Hepatocyte (in vitro differentiated cells): ENCODE measurements at regions not wholly inside any gene's neighbourhood (a gene's known extent, or its start where the extent isn't known, plus 50 kb on each side); places are given as distances from the start of the nearest gene placed in this dataset.

Experiments used
- DNase-seq: peaks from one replicate; pipeline ENCODE4 v3.0.0-alpha.2; 2016; ENCODE audit warnings: low spot score
- H2AFZ ChIP-seq: fragments of 200-600 bp; sonication (generic); 2 replicates; pipeline ENCODE4 v1.6.0; 2016; ENCODE audit warnings: antibody characterized with exemption, mild to moderate bottlenecking
- H3K27ac ChIP-seq: fragments of 200-600 bp; sonication (generic); 2 replicates; pipeline ENCODE4 v1.5.1; 2016; ENCODE audit warnings: mild to moderate bottlenecking
- H3K27me3 ChIP-seq: fragments of 200-600 bp; sonication (generic); 2 replicates; pipeline ENCODE4 v1.6.1; 2016
- H3K36me3 ChIP-seq: fragments of 200-600 bp; sonication (generic); replicated peaks from 2 replicates; pipeline ENCODE4 v1.5.1; 2016; ENCODE audit warnings: low read depth; ENCODE audit not compliant: insufficient read depth
- H3K4me1 ChIP-seq: fragments of 200-600 bp; sonication (generic); 2 replicates; pipeline ENCODE4 v1.5.1; 2016; ENCODE audit warnings: mild to moderate bottlenecking, moderate library complexity; ENCODE audit not compliant: insufficient read depth
- H3K4me2 ChIP-seq: fragments of 200-600 bp; sonication (generic); 2 replicates; pipeline ENCODE4 v1.6.0; 2016
- H3K4me3 ChIP-seq: fragments of 200-600 bp; sonication (generic); 2 replicates; pipeline ENCODE4 v1.5.1; 2016; ENCODE audit warnings: mild to moderate bottlenecking
- H3K79me2 ChIP-seq: fragments of 200-600 bp; sonication (generic); 2 replicates; pipeline ENCODE4 v1.6.0; 2017; ENCODE audit warnings: mild to moderate bottlenecking
- H3K9me2 ChIP-seq: fragments of 200-600 bp; sonication (generic); replicated peaks from 2 replicates; pipeline ENCODE4 v1.6.0; 2017; ENCODE audit warnings: mild to moderate bottlenecking; ENCODE audit not compliant: insufficient read depth
- H3K9me3 ChIP-seq: fragments of 200-600 bp; sonication (generic); 2 replicates; pipeline ENCODE4 v1.5.1; 2016; ENCODE audit warnings: low read depth, mild to moderate bottlenecking
- H4K20me1 ChIP-seq: fragments of 200-600 bp; sonication (generic); 2 replicates; pipeline ENCODE4 v1.6.0; 2016; ENCODE audit warnings: mild to moderate bottlenecking; ENCODE audit not compliant: insufficient read depth, poor library complexity, severe bottlenecking
- EZH2 ChIP-seq: fragments of 200-600 bp; sonication (generic); IDR thresholded peaks from 2 replicates; pipeline ENCODE4 v1.6.1; 2016; ENCODE audit warnings: antibody characterized with exemption, mild to moderate bottlenecking, borderline replicate concordance
- EZH2phosphoT487 ChIP-seq: fragments of 200-600 bp; sonication (generic); IDR thresholded peaks from one replicate; pipeline ENCODE4 v1.6.1; 2018; ENCODE audit warnings: antibody characterized with exemption, mild to moderate bottlenecking, low read depth, moderate library complexity; ENCODE audit not compliant: unreplicated experiment, severe bottlenecking
- WGBS: methylation state at CpG from one replicate; pipeline ENCODE4 v1.1.6; 2016; ENCODE audit warnings: low lambda C conversion rate; ENCODE audit errors: missing lambda C conversion rate; 5-methylcytosine and 5-hydroxymethylcytosine counted together
- TF ChIP-seq, protein P1 (sequence below): fragments of 200-600 bp; sonication (generic); IDR thresholded peaks from 2 replicates; pipeline ENCODE4 v1.5.1; 2016; ENCODE audit warnings: antibody characterized with exemption, mild to moderate bottlenecking; ENCODE audit not compliant: poor library complexity

DNA sequence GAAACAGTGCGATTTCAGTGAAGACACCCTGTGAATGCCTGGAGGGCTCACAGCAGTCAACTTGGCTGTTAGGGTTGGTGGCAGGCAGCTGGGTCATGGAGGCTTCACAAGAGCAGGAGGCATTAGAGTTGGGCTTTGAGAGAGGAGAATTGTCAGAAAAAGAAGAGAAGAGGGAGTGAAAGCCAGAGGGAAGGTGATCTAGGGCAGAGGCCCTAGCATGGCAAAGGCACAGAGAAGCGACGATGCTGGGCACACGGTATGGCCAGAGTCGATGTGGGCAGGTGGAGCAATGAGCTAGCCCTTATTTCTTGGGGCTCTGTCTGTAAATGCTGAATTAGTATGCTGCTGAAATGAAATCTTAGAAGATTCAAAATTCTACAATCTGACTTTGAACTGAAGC lies 52.6 kb upstream of the OLFM4 start:
- Histone ChIP-seq H3K27me3 (no peaks in the 10 kb centered on the region), H3K9me2 (no peaks in the 10 kb centered on the region), H4K20me1 (no peaks in the 10 kb centered on the region), H3K4me3 (no peak overlapping the region), H3K79me2 (no peaks in the 10 kb centered on the region), H2AFZ (no peak overlapping the region), H3K4me1 (no peaks in the 10 kb centered on the region), H3K27ac (no peak overlapping the region), H3K36me3 (no peaks in the 10 kb centered on the region), H3K9me3 (no peaks in the 10 kb centered on the region), H3K4me2 (no peak overlapping the region)
- no peak for TF ChIP-seq EZH2phosphoT487
- TF ChIP-seq EZH2, result no peak
- TF ChIP-seq, protein P1, sequence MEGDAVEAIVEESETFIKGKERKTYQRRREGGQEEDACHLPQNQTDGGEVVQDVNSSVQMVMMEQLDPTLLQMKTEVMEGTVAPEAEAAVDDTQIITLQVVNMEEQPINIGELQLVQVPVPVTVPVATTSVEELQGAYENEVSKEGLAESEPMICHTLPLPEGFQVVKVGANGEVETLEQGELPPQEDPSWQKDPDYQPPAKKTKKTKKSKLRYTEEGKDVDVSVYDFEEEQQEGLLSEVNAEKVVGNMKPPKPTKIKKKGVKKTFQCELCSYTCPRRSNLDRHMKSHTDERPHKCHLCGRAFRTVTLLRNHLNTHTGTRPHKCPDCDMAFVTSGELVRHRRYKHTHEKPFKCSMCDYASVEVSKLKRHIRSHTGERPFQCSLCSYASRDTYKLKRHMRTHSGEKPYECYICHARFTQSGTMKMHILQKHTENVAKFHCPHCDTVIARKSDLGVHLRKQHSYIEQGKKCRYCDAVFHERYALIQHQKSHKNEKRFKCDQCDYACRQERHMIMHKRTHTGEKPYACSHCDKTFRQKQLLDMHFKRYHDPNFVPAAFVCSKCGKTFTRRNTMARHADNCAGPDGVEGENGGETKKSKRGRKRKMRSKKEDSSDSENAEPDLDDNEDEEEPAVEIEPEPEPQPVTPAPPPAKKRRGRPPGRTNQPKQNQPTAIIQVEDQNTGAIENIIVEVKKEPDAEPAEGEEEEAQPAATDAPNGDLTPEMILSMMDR, result no peak
- no peak for DNase-seq
- WGBS, result 94% methylated on average over 5 of the region's 5 CpGs

DNA sequence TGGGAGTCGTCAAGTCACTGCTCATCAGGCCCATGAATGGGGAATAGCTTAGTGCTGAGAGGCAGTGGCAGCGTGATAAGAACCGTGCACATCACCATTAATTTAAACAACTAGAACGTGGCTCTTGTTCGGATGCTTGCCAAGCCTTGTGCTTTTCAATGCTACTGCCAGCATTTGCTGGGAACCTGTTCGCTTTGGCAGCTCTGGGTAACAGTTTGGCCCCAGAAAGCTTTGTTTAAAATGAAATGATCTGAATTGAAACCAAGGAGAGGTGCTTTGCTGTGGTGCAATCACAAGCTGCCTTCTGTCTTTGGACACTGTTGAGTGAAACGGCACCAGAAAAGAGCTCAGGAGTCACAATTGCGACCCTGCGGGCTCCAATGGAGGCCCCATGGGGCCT lies 53.5 kb upstream of the OLFM4 start:
- Histone ChIP-seq H3K4me2 (no peak overlapping the region), H2AFZ (no peak overlapping the region), H3K27me3 (no peaks in the 10 kb centered on the region), H3K9me2 (no peaks in the 10 kb centered on the region), H3K4me1 (no peaks in the 10 kb centered on the region), H4K20me1 (no peaks in the 10 kb centered on the region), H3K4me3 (no peak overlapping the region), H3K9me3 (no peaks in the 10 kb centered on the region), H3K36me3 (no peaks in the 10 kb centered on the region), H3K79me2 (no peaks in the 10 kb centered on the region), H3K27ac (no peak overlapping the region)
- WGBS, result 81% methylated on average over 9 of the region's 9 CpGs
- DNase-seq, result no peak
- TF ChIP-seq EZH2 (no peak), EZH2phosphoT487 (no peak)
- TF ChIP-seq, protein P1, result no peak

DNA sequence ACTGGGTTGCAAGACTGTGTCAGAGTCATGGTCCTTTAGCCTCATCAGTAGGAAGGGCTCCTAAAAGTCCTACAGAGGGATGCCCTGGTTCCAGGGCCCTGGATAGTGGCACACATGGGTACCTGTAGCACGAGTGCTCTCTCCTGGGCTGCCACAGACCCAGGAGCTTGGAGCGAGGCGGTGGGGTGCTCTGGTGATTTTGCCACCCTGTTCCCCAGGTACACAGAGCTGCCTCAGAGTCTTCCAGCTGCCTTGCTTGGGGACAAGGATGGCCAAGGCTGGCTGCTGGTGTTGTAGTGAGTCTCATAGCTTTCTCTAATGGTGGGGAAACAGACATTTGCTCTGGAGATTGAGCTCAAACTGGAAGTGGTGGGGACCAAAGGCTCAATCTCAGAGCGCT lies 53.9 kb upstream of the OLFM4 start:
- Histone ChIP-seq H3K4me1 (no peaks in the 10 kb centered on the region), H3K4me3 (no peak overlapping the region), H3K79me2 (no peaks in the 10 kb centered on the region), H3K9me3 (no peaks in the 10 kb centered on the region), H4K20me1 (no peaks in the 10 kb centered on the region), H2AFZ (no peak overlapping the region), H3K4me2 (no peak overlapping the region), H3K36me3 (no peaks in the 10 kb centered on the region), H3K27me3 (no peaks in the 10 kb centered on the region), H3K27ac (no peak overlapping the region), H3K9me2 (no peaks in the 10 kb centered on the region)
- no peak for TF ChIP-seq EZH2phosphoT487
- TF ChIP-seq, protein P1, result no peak
- TF ChIP-seq EZH2, result no peak
- no peak for DNase-seq
- WGBS, result 95% methylated on average over 4 of the region's 4 CpGs

DNA sequence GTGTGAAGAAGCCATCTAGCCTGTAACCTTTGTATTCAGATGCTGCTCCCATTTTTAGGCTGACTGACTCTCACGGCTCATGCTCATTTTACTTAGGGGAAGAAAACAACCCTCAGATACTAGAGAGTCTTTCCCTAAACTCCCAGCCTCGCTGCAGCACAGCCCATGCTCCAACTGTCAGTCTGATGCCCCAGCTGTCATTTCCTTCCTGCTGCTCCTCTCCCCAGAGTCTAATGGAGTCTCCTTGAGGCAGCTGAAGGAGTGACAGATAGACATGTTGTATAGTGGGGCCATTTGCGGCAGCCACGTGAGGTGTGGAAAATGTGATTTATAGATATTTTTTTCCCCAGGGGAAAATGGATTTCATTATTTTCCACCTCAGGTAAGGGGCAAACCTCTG lies 59.2 kb upstream of the OLFM4 start:
- no peaks in the 10 kb centered on the region for H3K27me3 ChIP-seq
- 66% methylated on average over 4 of the region's 4 CpGs for WGBS

More for the DNA sequence above, 59.2 kb upstream of the OLFM4 start:
- Histone ChIP-seq H2AFZ (no peak overlapping the region), H3K4me3 (no peak overlapping the region), H3K4me1 (no peaks in the 10 kb centered on the region), H3K36me3 (no peaks in the 10 kb centered on the region), H3K79me2 (no peaks in the 10 kb centered on the region), H3K27ac (no peak overlapping the region), H4K20me1 (no peaks in the 10 kb centered on the region), H3K9me3 (no peaks in the 10 kb centered on the region), H3K9me2 (no peaks in the 10 kb centered on the region), H3K4me2 (no peak overlapping the region)
- TF ChIP-seq, protein P1, result no peak
- TF ChIP-seq EZH2 (no peak), EZH2phosphoT487 (no peak)
- DNase-seq, result no peak
